ENCODE measurements at regions not wholly inside any gene's neighbourhood (a gene's known extent, or its start where the extent isn't known, plus 50 kb on each side); places are given as distances from the start of the nearest gene placed in this dataset.

- Histone ChIP-seq H3K4me3 (IDR thresholded peaks at IDR 0.05; ENCODE audit: insufficient read depth, low read depth, low read length) (no peak overlapping the region), H3K4me1 (ENCODE audit: low read depth, poor library complexity, severe bottlenecking) (no peaks in the 10 kb centered on the region), H3K9ac (no peak overlapping the region), H3K4me2 (no peak overlapping the region), H4K20me1 (ENCODE audit: insufficient read depth) (no peaks in the 10 kb centered on the region), H3K27ac (no peak overlapping the region), H2AFZ (ENCODE audit: low read depth) (no peak overlapping the region), H3K27me3 (ENCODE audit: insufficient read depth, low read depth) (no peaks in the 10 kb centered on the region), H3K79me2 (ENCODE audit: insufficient read depth, low read depth) (no peaks in the 10 kb centered on the region), H3K36me3 (ENCODE audit: insufficient read depth) (no peaks in the 10 kb centered on the region)
- TF ChIP-seq CTCF (conservative IDR thresholded peaks at IDR 0.05; ENCODE audit: low read depth, low read length), result no peak
These were observed 194.0 kb upstream of the NBEA start for GRCh38 chr13:34748073-34748472.

GRCh38 chr13:34748596-34748995, 193.5 kb upstream of the NBEA start:
- Histone ChIP-seq H3K9ac (no peak overlapping the region), H3K4me3 (IDR thresholded peaks at IDR 0.05; ENCODE audit: insufficient read depth, low read depth, low read length) (no peak overlapping the region)

GRCh38 chr13:34749046-34749445, 193.0 kb upstream of the NBEA start:
- Histone ChIP-seq H3K79me2 (ENCODE audit: insufficient read depth, low read depth) (no peaks in the 10 kb centered on the region), H3K27ac (no peak overlapping the region), H3K4me3 (IDR thresholded peaks at IDR 0.05; ENCODE audit: insufficient read depth, low read depth, low read length) (no peak overlapping the region), H3K27me3 (ENCODE audit: insufficient read depth, low read depth) (no peaks in the 10 kb centered on the region), H3K9ac (no peak overlapping the region), H2AFZ (ENCODE audit: low read depth) (no peak overlapping the region), H4K20me1 (ENCODE audit: insufficient read depth) (no peaks in the 10 kb centered on the region), H3K36me3 (ENCODE audit: insufficient read depth) (no peaks in the 10 kb centered on the region), H3K4me1 (ENCODE audit: low read depth, poor library complexity, severe bottlenecking) (no peaks in the 10 kb centered on the region), H3K4me2 (no peak overlapping the region)
- TF ChIP-seq CTCF (conservative IDR thresholded peaks at IDR 0.05; ENCODE audit: low read depth, low read length), result no peak

More at GRCh38 chr13:34748596-34748995, 193.5 kb upstream of the NBEA start:
- Histone ChIP-seq H3K27ac (no peak overlapping the region), H4K20me1 (ENCODE audit: insufficient read depth) (no peaks in the 10 kb centered on the region), H2AFZ (ENCODE audit: low read depth) (no peak overlapping the region), H3K27me3 (ENCODE audit: insufficient read depth, low read depth) (no peaks in the 10 kb centered on the region), H3K36me3 (ENCODE audit: insufficient read depth) (no peaks in the 10 kb centered on the region), H3K79me2 (ENCODE audit: insufficient read depth, low read depth) (no peaks in the 10 kb centered on the region), H3K4me2 (no peak overlapping the region), H3K4me1 (ENCODE audit: low read depth, poor library complexity, severe bottlenecking) (no peaks in the 10 kb centered on the region)
- no peak for TF ChIP-seq CTCF (conservative IDR thresholded peaks at IDR 0.05; ENCODE audit: low read depth, low read length)

GRCh38 chr13:34750078-34750931, 191.8 kb upstream of the NBEA start:
- Histone ChIP-seq H2AFZ (ENCODE audit: low read depth) (no peak overlapping the region), H3K4me3 (IDR thresholded peaks at IDR 0.05; ENCODE audit: insufficient read depth, low read depth, low read length) (no peak overlapping the region), H3K79me2 (ENCODE audit: insufficient read depth, low read depth) (no peaks in the 10 kb centered on the region), H3K36me3 (ENCODE audit: insufficient read depth) (no peaks in the 10 kb centered on the region), H3K9ac (no peak overlapping the region), H3K4me2 (no peak overlapping the region), H3K4me1 (ENCODE audit: low read depth, poor library complexity, severe bottlenecking) (no peaks in the 10 kb centered on the region), H3K27ac (no peak overlapping the region), H4K20me1 (ENCODE audit: insufficient read depth) (no peaks in the 10 kb centered on the region), H3K27me3 (ENCODE audit: insufficient read depth, low read depth) (no peaks in the 10 kb centered on the region)
- no peak for TF ChIP-seq CTCF (conservative IDR thresholded peaks at IDR 0.05; ENCODE audit: low read depth, low read length)

Measured in KMS-11 (cell line).